C4-2B (cell line): ENCODE measurements at regions not wholly inside any gene's neighbourhood (a gene's known extent, or its start where the extent isn't known, plus 50 kb on each side); places are given as distances from the start of the nearest gene placed in this dataset.

ENCODE experiments used
- H3K27ac ChIP-seq: fragments of 450-650 bp; 2 replicates; pipeline ENCODE4 v1.5.1; 2017
- ZFX ChIP-seq: fragments of 450-650 bp; IDR thresholded peaks from 2 replicates; pipeline ENCODE4 v1.6.1; 2017
- TF ChIP-seq, protein P1 (sequence below): fragments of 450-650 bp; conservative IDR thresholded peaks from 2 replicates; pipeline ENCODE4 v1.5.1; 2017; ENCODE audit warnings: mild to moderate bottlenecking

DNA sequence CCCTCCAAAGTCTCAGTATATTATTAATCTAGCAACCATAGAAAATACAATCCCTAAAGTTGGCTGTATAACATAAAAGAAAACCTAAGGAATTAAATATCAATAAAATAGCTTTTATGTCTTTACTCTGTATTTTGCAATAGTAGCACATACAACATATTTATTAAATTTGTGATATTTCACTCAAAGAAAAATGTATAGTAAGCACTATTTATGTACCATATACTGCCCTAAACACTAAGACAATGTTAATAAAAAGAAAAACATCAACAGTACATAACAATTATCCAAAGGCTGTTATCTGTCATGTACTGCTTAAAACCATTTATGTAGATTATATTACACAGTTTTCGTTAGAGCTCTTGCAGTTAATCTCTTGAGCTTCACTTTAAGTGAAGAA, 834.5 kb upstream of the INTU start:
- no peak overlapping the region for H3K27ac ChIP-seq

DNA sequence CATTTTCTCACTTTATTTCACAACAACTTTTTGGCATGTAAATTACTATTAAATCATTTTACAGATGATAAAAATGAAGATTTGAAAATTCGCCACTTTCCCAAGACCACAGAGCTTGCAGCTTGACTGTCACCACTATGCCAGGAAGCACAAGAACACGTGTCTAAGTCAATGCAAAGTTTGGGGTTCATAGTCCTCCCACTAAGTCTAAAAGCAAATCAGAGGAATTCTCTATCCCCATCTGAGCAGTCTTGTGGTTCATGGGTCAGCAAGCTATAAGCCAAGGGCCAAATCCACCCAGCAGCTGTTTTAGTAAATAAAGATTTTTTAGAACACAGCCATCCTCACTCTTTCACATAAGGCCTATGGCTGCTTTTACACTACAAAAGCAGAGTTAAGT, 833.3 kb upstream of the INTU start:
- H3K27ac ChIP-seq: no peak overlapping the region
- TF ChIP-seq, protein P1, sequence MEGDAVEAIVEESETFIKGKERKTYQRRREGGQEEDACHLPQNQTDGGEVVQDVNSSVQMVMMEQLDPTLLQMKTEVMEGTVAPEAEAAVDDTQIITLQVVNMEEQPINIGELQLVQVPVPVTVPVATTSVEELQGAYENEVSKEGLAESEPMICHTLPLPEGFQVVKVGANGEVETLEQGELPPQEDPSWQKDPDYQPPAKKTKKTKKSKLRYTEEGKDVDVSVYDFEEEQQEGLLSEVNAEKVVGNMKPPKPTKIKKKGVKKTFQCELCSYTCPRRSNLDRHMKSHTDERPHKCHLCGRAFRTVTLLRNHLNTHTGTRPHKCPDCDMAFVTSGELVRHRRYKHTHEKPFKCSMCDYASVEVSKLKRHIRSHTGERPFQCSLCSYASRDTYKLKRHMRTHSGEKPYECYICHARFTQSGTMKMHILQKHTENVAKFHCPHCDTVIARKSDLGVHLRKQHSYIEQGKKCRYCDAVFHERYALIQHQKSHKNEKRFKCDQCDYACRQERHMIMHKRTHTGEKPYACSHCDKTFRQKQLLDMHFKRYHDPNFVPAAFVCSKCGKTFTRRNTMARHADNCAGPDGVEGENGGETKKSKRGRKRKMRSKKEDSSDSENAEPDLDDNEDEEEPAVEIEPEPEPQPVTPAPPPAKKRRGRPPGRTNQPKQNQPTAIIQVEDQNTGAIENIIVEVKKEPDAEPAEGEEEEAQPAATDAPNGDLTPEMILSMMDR: no peak

More for the DNA sequence above, 834.5 kb upstream of the INTU start:
- TF ChIP-seq ZFX: no peak
- TF ChIP-seq, protein P1: no peak

DNA sequence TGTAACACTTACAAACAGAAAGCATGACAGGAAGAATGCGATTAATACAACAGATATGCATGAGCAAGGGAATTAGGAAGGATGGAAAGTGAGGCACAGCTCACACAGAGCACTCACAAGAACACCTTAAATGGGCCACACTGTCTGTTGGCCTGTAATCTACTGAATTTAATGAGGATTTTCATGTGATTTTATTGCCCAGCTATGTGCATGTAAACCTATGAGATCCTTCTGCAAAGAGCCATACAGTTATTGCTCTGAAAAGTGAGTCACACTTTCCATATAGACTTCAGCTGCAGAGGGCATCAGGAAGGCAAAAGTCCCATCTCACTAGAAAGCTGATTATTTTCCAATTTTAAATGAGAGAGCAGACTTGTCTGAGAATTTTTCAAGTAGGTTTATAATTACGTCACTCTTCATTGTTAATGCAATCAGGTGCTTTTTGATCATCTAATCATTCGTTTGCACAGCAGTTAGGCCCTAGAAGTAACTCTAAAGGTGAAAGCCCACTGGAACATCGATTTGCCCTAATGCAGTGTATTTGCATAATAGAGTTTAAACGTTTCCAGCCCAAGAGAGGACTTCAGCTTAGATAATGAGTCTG, 832.7 kb upstream of the INTU start:
- TF ChIP-seq, protein P1: no peak
- no peak for TF ChIP-seq ZFX

DNA sequence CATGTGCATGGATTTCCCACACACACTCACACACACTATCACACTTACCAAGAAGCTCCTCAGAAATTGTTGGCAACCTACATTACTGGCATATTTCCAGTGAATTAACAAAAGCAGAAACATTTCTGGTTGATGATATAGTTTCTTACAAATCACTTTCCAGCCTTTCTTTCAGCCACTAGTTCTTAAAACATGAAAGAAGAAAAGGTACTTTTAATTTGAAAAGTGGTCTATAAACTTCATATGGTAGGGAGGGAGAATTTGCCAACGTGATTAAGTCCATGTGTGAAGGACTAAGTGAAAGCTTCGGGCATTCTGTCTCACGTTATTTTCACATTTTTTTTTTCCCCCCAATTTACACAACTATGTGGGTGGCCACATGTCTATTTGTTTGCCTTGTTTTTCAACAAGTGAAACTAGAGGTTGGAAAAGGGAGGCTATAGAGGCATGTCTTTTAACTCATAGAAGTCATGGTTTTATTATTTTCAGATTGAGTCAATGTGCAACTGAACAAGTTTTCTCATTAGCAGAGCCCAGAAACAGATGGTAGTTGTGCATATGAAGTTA, 832.1 kb upstream of the INTU start:
- TF ChIP-seq, protein P1: no peak
- TF ChIP-seq ZFX: no peak
- no peak overlapping the region for H3K27ac ChIP-seq

More for the DNA sequence above, 832.7 kb upstream of the INTU start:
- H3K27ac ChIP-seq: no peak overlapping the region

DNA sequence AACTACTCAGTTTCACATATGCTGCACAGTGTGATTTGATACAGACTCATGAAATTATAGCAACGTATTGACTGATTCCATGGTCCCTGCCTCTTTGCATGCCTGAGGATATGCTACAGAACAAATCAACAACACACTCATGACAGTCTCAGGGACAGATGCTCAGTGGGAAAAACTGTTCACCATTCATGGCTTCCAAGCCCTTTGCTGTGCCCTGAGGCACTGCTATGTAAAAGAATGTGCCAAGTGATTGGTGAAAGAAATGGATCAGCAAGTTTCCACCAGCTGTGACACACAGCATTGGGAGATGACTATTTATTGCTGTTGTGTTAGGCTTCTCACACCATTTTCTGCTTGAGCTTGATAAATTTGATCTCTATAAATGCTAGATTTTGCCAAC, 825.6 kb upstream of the INTU start:
- no peak overlapping the region for H3K27ac ChIP-seq
- no peak for TF ChIP-seq ZFX
- TF ChIP-seq, protein P1: no peak

DNA sequence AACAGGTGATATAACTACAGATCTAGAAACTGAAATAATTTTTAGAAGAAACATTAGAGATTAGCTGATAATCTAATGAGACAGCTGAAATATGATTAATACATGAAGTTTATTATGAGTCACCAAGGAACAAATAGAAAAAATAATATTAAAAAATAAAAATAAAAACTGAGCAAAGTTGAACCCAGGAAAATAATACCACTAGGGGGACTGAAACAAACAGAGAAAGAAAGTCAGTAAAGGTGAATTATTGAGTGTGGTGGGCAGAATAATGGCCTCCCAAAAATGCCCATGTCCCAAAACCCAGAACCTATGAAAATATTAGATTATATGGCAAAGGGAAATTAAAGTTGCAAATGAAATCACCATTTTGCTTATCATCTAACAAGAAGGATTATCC, 820.7 kb upstream of the INTU start:
- no peak overlapping the region for H3K27ac ChIP-seq
- no peak for TF ChIP-seq ZFX
- TF ChIP-seq, protein P1: no peak

DNA sequence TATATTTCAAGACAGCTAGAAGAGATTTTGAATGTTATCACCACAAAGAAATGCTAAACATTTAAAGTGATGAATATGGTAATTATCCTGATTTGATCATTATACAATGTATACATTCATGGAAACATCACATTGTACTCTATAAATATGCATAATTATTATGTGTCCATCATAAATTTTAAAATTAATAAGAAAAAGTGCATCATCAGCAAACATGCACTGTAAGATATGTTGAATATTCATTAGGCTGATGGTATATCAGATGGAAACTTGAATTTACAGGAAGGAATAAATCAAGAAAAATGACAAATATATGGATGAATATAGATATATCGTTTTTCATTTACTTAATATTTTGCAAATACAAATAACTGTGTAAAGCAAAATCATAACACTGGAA, 812.1 kb upstream of the INTU start:
- H3K27ac ChIP-seq: no peak overlapping the region
- no peak for TF ChIP-seq ZFX
- TF ChIP-seq, protein P1: no peak
